A549 (cell line): ENCODE measurements at regions not wholly inside any gene's neighbourhood (a gene's known extent, or its start where the extent isn't known, plus 50 kb on each side); places are given as distances from the start of the nearest gene placed in this dataset.

ENCODE experiments used
- BCL3 ChIP-seq: fragments of >200 bp; sonication (Bioruptor Twin); formaldehyde crosslinking; IDR thresholded peaks from 3 replicates; pipeline ENCODE4 v1.6.1; 2016
- CBX2 ChIP-seq: fragments of 200-600 bp; sonication (generic); IDR thresholded peaks from 2 replicates; pipeline ENCODE4 v1.6.1; 2016; ENCODE audit warnings: low read depth, mild to moderate bottlenecking, borderline replicate concordance
- CEBPB ChIP-seq, 2 experiments: fragments of >200 bp in 1 of 2; sonication (Bioruptor Twin) in 1 of 2; formaldehyde crosslinking in 1 of 2; IDR thresholded peaks; 2 replicates each; pipeline ENCODE4 v1.6.1; 2012 to 2016
- CHD4 ChIP-seq: fragments of 200-600 bp; sonication (generic); IDR thresholded peaks from 2 replicates; pipeline ENCODE4 v1.6.1; 2016; ENCODE audit warnings: antibody characterized with exemption, mild to moderate bottlenecking, borderline replicate concordance
- CTCF ChIP-seq: fragments of >200 bp; sonication (Bioruptor Twin); formaldehyde crosslinking; IDR thresholded peaks from 3 replicates; pipeline ENCODE4 v1.5.1; 2016
- EP300 ChIP-seq, 2 experiments: fragments of >200 bp; sonication (Bioruptor Twin); formaldehyde crosslinking; IDR thresholded peaks; 2 replicates in 1 of 2; 3 replicates in 1 of 2; pipeline ENCODE4 v1.6.1; 2016 to 2017
- HMGXB4 ChIP-seq: fragments of 250-450 bp; sonication (Bioruptor Pico); IDR thresholded peaks from 2 replicates; pipeline ENCODE4 v1.5.0; 2021; ENCODE audit warnings: mild to moderate bottlenecking, moderate library complexity, borderline replicate concordance
- MAZ ChIP-seq: fragments of 150-350 bp; IDR thresholded peaks from 2 replicates; pipeline ENCODE4 v1.6.1; 2014; ENCODE audit warnings: antibody characterized with exemption, low read depth, low read length, borderline replicate concordance
- NR3C1 ChIP-seq: fragments of >200 bp; sonication (Bioruptor Twin); formaldehyde crosslinking; IDR thresholded peaks from 3 replicates; pipeline ENCODE4 v1.6.1; 2017
- POLR2A ChIP-seq: IDR thresholded peaks from 2 replicates; pipeline ENCODE4 v1.6.1; 2012; ENCODE audit warnings: mild to moderate bottlenecking, low read length
- RAD21 ChIP-seq, 2 experiments: fragments of >200 bp in 1 of 2; sonication (Bioruptor Twin) in 1 of 2; formaldehyde crosslinking in 1 of 2; IDR thresholded peaks in 1 of 2; conservative IDR thresholded peaks in 1 of 2; 2 replicates in 1 of 2; 3 replicates in 1 of 2; pipeline ENCODE4 v1.6.1; 2012 to 2018; ENCODE audit warnings: inconsistent platforms in 1 of 2
- RCOR1 ChIP-seq: fragments of 150-350 bp; IDR thresholded peaks from 2 replicates; pipeline ENCODE4 v1.6.1; 2014; ENCODE audit warnings: antibody characterized with exemption, low read length, low read depth
- USF2 ChIP-seq: fragments of 450-650 bp; IDR thresholded peaks from 2 replicates; pipeline ENCODE4 v1.6.1; 2014; ENCODE audit warnings: antibody characterized with exemption
- ZFP36 ChIP-seq: fragments of 450-650 bp; IDR thresholded peaks from 2 replicates; pipeline ENCODE4 v1.6.1; 2014; ENCODE audit warnings: borderline replicate concordance; ENCODE audit not compliant: partially characterized antibody

GRCh38 chr1:87903242-87903641, 574.6 kb downstream of the LMO4 start:
- TF ChIP-seq NR3C1 (no peak), CBX2 (no peak), HMGXB4 (no peak), POLR2A (no peak), CEBPB (IDR thresholded peaks at IDR 0.05) (no peak), ZFP36 (no peak), CTCF (no peak), RCOR1 (no peak), MAZ (no peak), USF2 (no peak), BCL3 (no peak), CHD4 (no peak), RAD21 (conservative IDR thresholded peaks at IDR 0.05 in 1 of 2, IDR thresholded peaks at IDR 0.05 in 1 of 2) (no peak), EP300 (IDR thresholded peaks at IDR 0.05) (no peak)
